ENCODE measurements at regions not wholly inside any gene's neighbourhood (a gene's known extent, or its start where the extent isn't known, plus 50 kb on each side); places are given as distances from the start of the nearest gene placed in this dataset.

- TF ChIP-seq CTCF (IDR thresholded peaks at IDR 0.05; ENCODE audit: insufficient read depth, low read length, poor library complexity, severe bottlenecking) (no peak), EZH2phosphoT487 (conservative IDR thresholded peaks at IDR 0.05; ENCODE audit: low read length) (no peak)
Measured at GRCh38 chr17:79396696-79397095, 214.2 kb downstream of the RBFOX3 start.

Measured in SU-DHL-6 (cell line).